ENCODE measurements at regions not wholly inside any gene's neighbourhood (a gene's known extent, or its start where the extent isn't known, plus 50 kb on each side); places are given as distances from the start of the nearest gene placed in this dataset.
A peak's percentile ranks its signal among the peaks of the same experiment; 100 is the strongest.

- no peak for DNase-seq (ENCODE audit: low spot score)
- TF ChIP-seq CTCF (IDR thresholded peaks at IDR 0.05) = no peak
- H3K4me3 Mint-ChIP-seq (ENCODE audit: unreplicated experiment) = no peak overlapping the region
- H3K27me3 Mint-ChIP-seq (ENCODE audit: low read depth) = no peaks in the 10 kb centered on the region
- peaks cover 5% of the 10 kb centered on the region for H3K36me3 Mint-ChIP-seq (ENCODE audit: low read depth)
- peaks cover 16% of the 10 kb centered on the region for H3K9me3 Mint-ChIP-seq (ENCODE audit: low read depth)
- H3K4me1 Mint-ChIP-seq (ENCODE audit: low read depth) = no peaks in the 10 kb centered on the region
- H3K27ac Mint-ChIP-seq (ENCODE audit: unreplicated experiment) = no peak overlapping the region
These were observed 947.9 kb upstream of the CHORDC1 start for GRCh38 chr11:91170711-91171110.

GRCh38 chr11:91164452-91164822 is 941.6 kb upstream of the CHORDC1 start:
- H3K27me3 Mint-ChIP-seq (ENCODE audit: low read depth) = no peaks in the 10 kb centered on the region
- no peaks in the 10 kb centered on the region for H3K9me3 Mint-ChIP-seq (ENCODE audit: low read depth)
- H3K4me3 Mint-ChIP-seq (ENCODE audit: unreplicated experiment) = no peak overlapping the region
- no peak for TF ChIP-seq CTCF (IDR thresholded peaks at IDR 0.05)
- peak overlapping the region; percentile 68 for H3K27ac Mint-ChIP-seq (ENCODE audit: unreplicated experiment)
- no peaks in the 10 kb centered on the region for H3K36me3 Mint-ChIP-seq (ENCODE audit: low read depth)
- DNase-seq (ENCODE audit: low spot score) = no peak
- H3K4me1 Mint-ChIP-seq (ENCODE audit: low read depth) = peaks cover 31% of the 10 kb centered on the region

GRCh38 chr11:91163619-91164451 is 941.0 kb upstream of the CHORDC1 start:
- Mint-ChIP-seq H3K27ac (ENCODE audit: unreplicated experiment) (peak overlapping the region; percentile 68), H3K4me1 (ENCODE audit: low read depth) (peaks cover 37% of the 10 kb centered on the region), H3K27me3 (ENCODE audit: low read depth) (no peaks in the 10 kb centered on the region), H3K36me3 (ENCODE audit: low read depth) (no peaks in the 10 kb centered on the region), H3K9me3 (ENCODE audit: low read depth) (no peaks in the 10 kb centered on the region), H3K4me3 (ENCODE audit: unreplicated experiment) (no peak overlapping the region)
- TF ChIP-seq CTCF (IDR thresholded peaks at IDR 0.05) = no peak
- DNase-seq (ENCODE audit: low spot score) = no peak

GRCh38 chr11:91160661-91161060 is 937.8 kb upstream of the CHORDC1 start:
- Mint-ChIP-seq H3K4me3 (ENCODE audit: unreplicated experiment) (no peak overlapping the region), H3K4me1 (ENCODE audit: low read depth) (peaks cover 43% of the 10 kb centered on the region), H3K27me3 (ENCODE audit: low read depth) (no peaks in the 10 kb centered on the region), H3K27ac (ENCODE audit: unreplicated experiment) (no peak overlapping the region), H3K9me3 (ENCODE audit: low read depth) (no peaks in the 10 kb centered on the region), H3K36me3 (ENCODE audit: low read depth) (no peaks in the 10 kb centered on the region)
- DNase-seq (ENCODE audit: low spot score) = no peak
- no peak for TF ChIP-seq CTCF (IDR thresholded peaks at IDR 0.05)

GRCh38 chr11:91158891-91159537 is 936.2 kb upstream of the CHORDC1 start:
- no peaks in the 10 kb centered on the region for H3K36me3 Mint-ChIP-seq (ENCODE audit: low read depth)
- no peaks in the 10 kb centered on the region for H3K9me3 Mint-ChIP-seq (ENCODE audit: low read depth)
- DNase-seq (ENCODE audit: low spot score) = no peak
- no peak overlapping the region for H3K27ac Mint-ChIP-seq (ENCODE audit: unreplicated experiment)
- no peaks in the 10 kb centered on the region for H3K27me3 Mint-ChIP-seq (ENCODE audit: low read depth)
- peaks cover 35% of the 10 kb centered on the region for H3K4me1 Mint-ChIP-seq (ENCODE audit: low read depth)
- no peak for TF ChIP-seq CTCF (IDR thresholded peaks at IDR 0.05)
- H3K4me3 Mint-ChIP-seq (ENCODE audit: unreplicated experiment) = no peak overlapping the region

Data from chondrocyte (in vitro differentiated cells).